SK-N-MC (cell line): ENCODE measurements at regions not wholly inside any gene's neighbourhood (a gene's known extent, or its start where the extent isn't known, plus 50 kb on each side); places are given as distances from the start of the nearest gene placed in this dataset.
"Not testable (repeated sequence)": the region's sequence is repeated elsewhere in the genome, so short reads cannot be mapped to it uniquely, and the experiment has no call there.

Source experiments
- DNase-seq: peaks from one replicate; pipeline ENCODE4 v3.0.0-alpha.2; 2011; ENCODE audit warnings: low read depth, low spot score
- H3K27ac ChIP-seq: fragments of 200-600 bp; sonication (generic); 2 replicates; pipeline ENCODE4 v1.5.1; 2016; ENCODE audit warnings: mixed run types
- H3K36me3 ChIP-seq: fragments of 200-600 bp; sonication (generic); 2 replicates; pipeline ENCODE4 v1.6.1; 2017; ENCODE audit warnings: antibody characterized with exemption, low read length, mixed read lengths; ENCODE audit not compliant: insufficient read depth
- H3K4me3 ChIP-seq: fragments of 200-600 bp; sonication (generic); 2 replicates; pipeline ENCODE4 v1.5.1; 2016
- H3K9ac ChIP-seq: fragments of 200-600 bp; sonication (generic); 2 replicates; pipeline ENCODE4 v1.8.0; 2017; ENCODE audit warnings: mixed run types, mixed read lengths; ENCODE audit not compliant: insufficient read length
- H3K9me3 ChIP-seq: fragments of 200-600 bp; sonication (generic); 2 replicates; pipeline ENCODE4 v1.6.1; 2017; ENCODE audit warnings: low read depth, mild to moderate bottlenecking, antibody characterized with exemption, low read length, moderate library complexity, mixed read lengths
- EZH2 ChIP-seq: fragments of 200-600 bp; sonication (generic); IDR thresholded peaks from one replicate; pipeline ENCODE4 v1.6.1; 2017; ENCODE audit warnings: antibody characterized with exemption
- FOXP2 ChIP-seq: optimal IDR thresholded peaks from 2 replicates; pipeline ENCODE3; 2011; ENCODE audit warnings: mild to moderate bottlenecking, moderate library complexity; ENCODE audit not compliant: insufficient read depth; ENCODE audit errors: extremely low read length, control extremely low read depth
- POLR2AphosphoS5 ChIP-seq: IDR thresholded peaks from 2 replicates; pipeline ENCODE4 v1.6.1; 2012; ENCODE audit warnings: mild to moderate bottlenecking, low read depth, low read length, borderline replicate concordance

- no peak overlapping the region for H3K27ac ChIP-seq
- no peak overlapping the region for H3K4me3 ChIP-seq
- no peak overlapping the region for H3K9ac ChIP-seq
- H3K9me3 ChIP-seq = no peaks in the 10 kb centered on the region
- TF ChIP-seq POLR2AphosphoS5 = no peak
- no peak for TF ChIP-seq FOXP2
- no peak for TF ChIP-seq EZH2
- no peak for DNase-seq
- H3K36me3 ChIP-seq = no peaks in the 10 kb centered on the region
Measured at GRCh38 chr3:75294124-75294523, 370.0 kb upstream of the FRG2C start.

- TF ChIP-seq FOXP2 = no peak
- TF ChIP-seq POLR2AphosphoS5 = no peak
- TF ChIP-seq EZH2 = no peak
- Histone ChIP-seq H3K9ac (no peak overlapping the region), H3K27ac (no peak overlapping the region), H3K4me3 (no peak overlapping the region), H3K9me3 (no peaks in the 10 kb centered on the region), H3K36me3 (no peaks in the 10 kb centered on the region)
- DNase-seq = no peak
Measured at GRCh38 chr3:75295013-75295412, 369.1 kb upstream of the FRG2C start.

- no peak overlapping the region for H3K4me3 ChIP-seq
- DNase-seq = no peak
- no peak overlapping the region for H3K27ac ChIP-seq
- H3K36me3 ChIP-seq = no peaks in the 10 kb centered on the region
- H3K9me3 ChIP-seq = no peaks in the 10 kb centered on the region
- TF ChIP-seq FOXP2 (no peak), EZH2 (no peak)
- H3K9ac ChIP-seq = no peak overlapping the region
Measured at GRCh38 chr3:75296858-75297257, 367.3 kb upstream of the FRG2C start.

- H3K4me3 ChIP-seq = no peak overlapping the region
- DNase-seq = no peak
- TF ChIP-seq FOXP2 = no peak
- TF ChIP-seq POLR2AphosphoS5 = no peak
- TF ChIP-seq EZH2 = no peak
- H3K9ac ChIP-seq = no peak overlapping the region
- H3K9me3 ChIP-seq = no peaks in the 10 kb centered on the region
- H3K36me3 ChIP-seq = no peaks in the 10 kb centered on the region
- no peak overlapping the region for H3K27ac ChIP-seq
Measured at GRCh38 chr3:75300606-75301005, 363.5 kb upstream of the FRG2C start.

GRCh38 chr3:75301050-75301449 is 363.1 kb upstream of the FRG2C start:
- H3K9me3 ChIP-seq, H3K36me3 ChIP-seq, H3K9ac ChIP-seq, H3K4me3 ChIP-seq, H3K27ac ChIP-seq, DNase-seq: not testable (repeated sequence)

GRCh38 chr3:75303741-75304140 is 360.4 kb upstream of the FRG2C start:
- no peaks in the 10 kb centered on the region for H3K9me3 ChIP-seq
- no peak overlapping the region for H3K4me3 ChIP-seq
- H3K27ac ChIP-seq = no peak overlapping the region
- DNase-seq = no peak
- no peak overlapping the region for H3K9ac ChIP-seq
- H3K36me3 ChIP-seq = no peaks in the 10 kb centered on the region
- TF ChIP-seq EZH2 = no peak
- TF ChIP-seq FOXP2 = no peak
- TF ChIP-seq POLR2AphosphoS5 = no peak

GRCh38 chr3:75305901-75306300 is 358.2 kb upstream of the FRG2C start:
- H3K9ac ChIP-seq = no peak overlapping the region
- no peaks in the 10 kb centered on the region for H3K36me3 ChIP-seq
- no peak overlapping the region for H3K27ac ChIP-seq
- no peak for TF ChIP-seq FOXP2
- no peak for TF ChIP-seq POLR2AphosphoS5
- TF ChIP-seq EZH2 = no peak
- no peaks in the 10 kb centered on the region for H3K9me3 ChIP-seq
- no peak for DNase-seq
- H3K4me3 ChIP-seq = no peak overlapping the region

GRCh38 chr3:75311306-75311705 is 352.8 kb upstream of the FRG2C start:
- not testable (repeated sequence) for DNase-seq, H3K4me3 ChIP-seq, H3K9me3 ChIP-seq, H3K9ac ChIP-seq, H3K36me3 ChIP-seq, H3K27ac ChIP-seq

- not testable (repeated sequence) for H3K9me3 ChIP-seq, H3K27ac ChIP-seq, H3K4me3 ChIP-seq, H3K36me3 ChIP-seq, H3K9ac ChIP-seq, DNase-seq
Measured at GRCh38 chr3:75312469-75312868, 351.7 kb upstream of the FRG2C start.

- not testable (repeated sequence) for H3K9me3 ChIP-seq
Measured at GRCh38 chr3:75319776-75320175, 344.4 kb upstream of the FRG2C start.

More at GRCh38 chr3:75319776-75320175, 344.4 kb upstream of the FRG2C start:
- not testable (repeated sequence) for H3K9ac ChIP-seq, H3K36me3 ChIP-seq, H3K4me3 ChIP-seq, H3K27ac ChIP-seq, DNase-seq
